ENCODE measurements at regions not wholly inside any gene's neighbourhood (a gene's known extent, or its start where the extent isn't known, plus 50 kb on each side); places are given as distances from the start of the nearest gene placed in this dataset.

GRCh38 chr2:156864753-156865152 is 392.8 kb upstream of the GALNT5 start:
- no peak for TF ChIP-seq CTCF (conservative IDR thresholded peaks at IDR 0.05; ENCODE audit: low read length)
- TF ChIP-seq EZH2phosphoT487 (IDR thresholded peaks at IDR 0.05; ENCODE audit: borderline replicate concordance, low read depth, low read length), result no peak

Data from OCI-LY7 (cell line).